Liver (tissue), 8 donors: ENCODE measurements at regions not wholly inside any gene's neighbourhood (a gene's known extent, or its start where the extent isn't known, plus 50 kb on each side); places are given as distances from the start of the nearest gene placed in this dataset.

Experiments used
- DNase-seq: peaks from one replicate; pipeline ENCODE4 v3.0.0-alpha.2; 2017; ENCODE audit warnings: low spot score
- H3K27ac ChIP-seq, 2 donors: one replicate each; pipeline ENCODE4 v1.7.0; 2013; ENCODE audit warnings: inconsistent platforms in 2 of 2, low read length in 2 of 2, control low read depth in 1 of 2, low read depth in 1 of 2, mild to moderate bottlenecking in 1 of 2
- H3K27me3 ChIP-seq, 4 donors: one replicate each; pipeline versions ENCODE4 v1.6.1 to v1.7.0; 2013; ENCODE audit warnings: low read length in 3 of 4, inconsistent platforms in 1 of 4, mild to moderate bottlenecking in 1 of 4, moderate library complexity in 1 of 4; ENCODE audit not compliant: control insufficient read depth in 4 of 4, insufficient read depth in 4 of 4
- H3K36me3 ChIP-seq, 4 donors: one replicate each; pipeline versions ENCODE4 v1.6.1 to v1.7.0; 2013; ENCODE audit warnings: low read length in 3 of 4, mild to moderate bottlenecking in 3 of 4, low read depth in 1 of 4, moderate library complexity in 1 of 4; ENCODE audit not compliant: control insufficient read depth in 4 of 4, insufficient read depth in 3 of 4
- H3K4me1 ChIP-seq, 4 donors: one replicate each; pipeline versions ENCODE4 v1.6.1 to v1.7.0; 2013; ENCODE audit warnings: low read length in 3 of 4, mild to moderate bottlenecking in 3 of 4, moderate library complexity in 1 of 4; ENCODE audit not compliant: control insufficient read depth in 4 of 4, insufficient read depth in 4 of 4
- H3K4me3 ChIP-seq, 3 donors: one replicate each; pipeline versions ENCODE4 v1.6.1 to v1.7.0; 2013; ENCODE audit warnings: low read length in 3 of 3, control low read depth in 1 of 3, low read depth in 1 of 3, mild to moderate bottlenecking in 1 of 3
- H3K9ac ChIP-seq, 2 donors: one replicate each; pipeline ENCODE4 v1.7.0; 2013; ENCODE audit warnings: low read length in 2 of 2, mild to moderate bottlenecking in 2 of 2, moderate library complexity in 2 of 2, control low read depth in 1 of 2, low read depth in 1 of 2
- H3K9me3 ChIP-seq, 4 donors: one replicate each; pipeline versions ENCODE4 v1.6.1 to v1.7.0; 2013; ENCODE audit warnings: low read length in 3 of 4; ENCODE audit not compliant: control insufficient read depth in 4 of 4
- FOXA1 ChIP-seq: IDR thresholded peaks from 2 replicates; pipeline ENCODE4 v1.6.1; 2016; ENCODE audit warnings: antibody characterized with exemption
- FOXA2 ChIP-seq: IDR thresholded peaks from 2 replicates; pipeline ENCODE4 v1.6.1; 2016; ENCODE audit warnings: antibody characterized with exemption
- GABPA ChIP-seq, 2 donors: IDR thresholded peaks in 1 of 2; conservative IDR thresholded peaks in 1 of 2; 2 replicates each; pipeline ENCODE4 v1.6.1; 2016; ENCODE audit warnings: antibody characterized with exemption in 2 of 2, mild to moderate bottlenecking in 1 of 2, moderate library complexity in 1 of 2
- HNF4A ChIP-seq, 2 donors: conservative IDR thresholded peaks; 2 replicates each; pipeline ENCODE4 v1.6.1; 2016; ENCODE audit warnings: antibody characterized with exemption in 2 of 2, mild to moderate bottlenecking in 2 of 2
- HNF4G ChIP-seq: IDR thresholded peaks from 2 replicates; pipeline ENCODE4 v1.6.1; 2016; ENCODE audit warnings: antibody characterized with exemption
- JUND ChIP-seq, 2 donors: IDR thresholded peaks; 2 replicates each; pipeline ENCODE4 v1.6.1; 2016; ENCODE audit warnings: antibody characterized with exemption in 2 of 2
- NR2F2 ChIP-seq: IDR thresholded peaks from 2 replicates; pipeline ENCODE4 v1.6.1; 2016; ENCODE audit warnings: antibody characterized with exemption
- RAD21 ChIP-seq, 2 donors: IDR thresholded peaks; 2 replicates each; pipeline ENCODE4 v1.6.1; 2016; ENCODE audit warnings: antibody characterized with exemption in 2 of 2, mild to moderate bottlenecking in 2 of 2
- RXRA ChIP-seq, 2 donors: IDR thresholded peaks; 2 replicates each; pipeline ENCODE4 v1.6.1; 2017 to 2018; ENCODE audit warnings: antibody characterized with exemption in 2 of 2, mild to moderate bottlenecking in 1 of 2
- SP1 ChIP-seq: IDR thresholded peaks from 2 replicates; pipeline ENCODE4 v1.6.1; 2018; ENCODE audit warnings: antibody characterized with exemption, mild to moderate bottlenecking
- TAF1 ChIP-seq: conservative IDR thresholded peaks from 2 replicates; pipeline ENCODE4 v1.6.1; 2016; ENCODE audit warnings: antibody characterized with exemption, mild to moderate bottlenecking
- YY1 ChIP-seq: IDR thresholded peaks from 2 replicates; pipeline ENCODE4 v1.6.1; 2016; ENCODE audit warnings: antibody characterized with exemption, mild to moderate bottlenecking
- WGBS: extraction: QIAGEN DNeasy Blood & Tissue Kit; methylation state at CpG from one replicate; pipeline ENCODE4 v1.1.7; 2013; 5-methylcytosine and 5-hydroxymethylcytosine counted together
- TF ChIP-seq, protein P1 (sequence below): IDR thresholded peaks from 2 replicates; pipeline ENCODE4 v1.6.1; 2016; ENCODE audit warnings: antibody characterized with exemption
- TF ChIP-seq, protein P2 (sequence below): IDR thresholded peaks from 2 replicates; pipeline ENCODE4 v1.6.1; 2016; ENCODE audit warnings: antibody characterized with exemption, mild to moderate bottlenecking
- TF ChIP-seq, protein P3 (sequence below): IDR thresholded peaks from 2 replicates; pipeline ENCODE4 v1.6.1; 2016; ENCODE audit warnings: antibody characterized with exemption
- TF ChIP-seq, protein P4 (sequence below): IDR thresholded peaks from 2 replicates; pipeline ENCODE4 v1.6.1; 2016; ENCODE audit warnings: antibody characterized with exemption
- TF ChIP-seq, protein P5 (sequence below): fragments of 150-350 bp; IDR thresholded peaks from 2 replicates; pipeline ENCODE4 v1.5.1; 2017; ENCODE audit warnings: improper control_type of control experiment, low read depth, low read length; ENCODE audit not compliant: missing input control
- donor health status: healthy.
- donor health status: healthy.
- donor health status: healthy.
- donor health status: healthy.
- donor health status: healthy.

DNA sequence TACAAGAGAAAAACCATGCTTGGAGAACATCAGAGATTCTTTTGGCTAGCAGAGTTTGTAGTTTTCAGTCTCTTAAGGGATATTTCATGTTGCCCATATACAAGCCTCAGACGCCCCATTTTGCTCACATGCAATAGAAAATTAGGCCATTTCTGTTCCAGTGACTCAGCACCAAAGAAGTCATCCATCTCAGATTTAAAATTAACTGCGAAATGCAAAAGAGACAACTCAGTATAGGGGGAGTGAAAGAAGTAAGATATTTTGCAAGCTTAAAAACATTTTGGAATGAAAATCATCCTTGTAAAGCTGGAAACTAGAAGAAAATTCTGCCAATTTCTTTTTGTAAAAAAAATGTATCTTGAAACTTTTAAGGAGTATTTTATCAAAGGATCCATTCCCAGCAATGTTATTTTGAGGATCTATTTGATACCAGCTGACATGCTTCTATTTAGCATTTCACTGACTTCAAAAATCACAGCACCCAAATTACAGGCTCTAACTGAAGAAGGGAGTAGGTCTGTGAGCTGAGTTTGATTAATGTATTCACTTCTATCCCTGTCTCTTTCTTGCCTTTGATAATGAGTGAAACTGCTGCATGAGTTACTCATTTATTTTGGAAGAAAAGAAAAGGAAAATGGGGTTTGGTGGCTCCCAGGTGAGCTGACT lies 223.7 kb upstream of the SULF2 start:
- Histone ChIP-seq H3K27ac (no peak overlapping the region), H3K9me3 (peaks cover 4 to 14% (median 7%) of the 10 kb centered on the region in 4 donors), H3K4me1 (no peaks in the 10 kb centered on the region), H3K4me3 (no peak overlapping the region), H3K9ac (no peak overlapping the region), H3K27me3 (no peaks in the 10 kb centered on the region), H3K36me3 (no peaks in the 10 kb centered on the region)
- DNase-seq: no peak
- 67% methylated on average over 2 of the region's 2 CpGs for WGBS
- TF ChIP-seq, protein P1, sequence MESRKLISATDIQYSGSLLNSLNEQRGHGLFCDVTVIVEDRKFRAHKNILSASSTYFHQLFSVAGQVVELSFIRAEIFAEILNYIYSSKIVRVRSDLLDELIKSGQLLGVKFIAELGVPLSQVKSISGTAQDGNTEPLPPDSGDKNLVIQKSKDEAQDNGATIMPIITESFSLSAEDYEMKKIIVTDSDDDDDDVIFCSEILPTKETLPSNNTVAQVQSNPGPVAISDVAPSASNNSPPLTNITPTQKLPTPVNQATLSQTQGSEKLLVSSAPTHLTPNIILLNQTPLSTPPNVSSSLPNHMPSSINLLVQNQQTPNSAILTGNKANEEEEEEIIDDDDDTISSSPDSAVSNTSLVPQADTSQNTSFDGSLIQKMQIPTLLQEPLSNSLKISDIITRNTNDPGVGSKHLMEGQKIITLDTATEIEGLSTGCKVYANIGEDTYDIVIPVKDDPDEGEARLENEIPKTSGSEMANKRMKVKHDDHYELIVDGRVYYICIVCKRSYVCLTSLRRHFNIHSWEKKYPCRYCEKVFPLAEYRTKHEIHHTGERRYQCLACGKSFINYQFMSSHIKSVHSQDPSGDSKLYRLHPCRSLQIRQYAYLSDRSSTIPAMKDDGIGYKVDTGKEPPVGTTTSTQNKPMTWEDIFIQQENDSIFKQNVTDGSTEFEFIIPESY: no peak
- TF ChIP-seq RXRA (IDR thresholded peaks at IDR 0.05) (no peak), HNF4G (no peak), FOXA1 (no peak), HNF4A (conservative IDR thresholded peaks at IDR 0.05) (no peak), JUND (IDR thresholded peaks at IDR 0.05) (no peak), SP1 (no peak), GABPA (IDR thresholded peaks at IDR 0.05 in 1 of 2, conservative IDR thresholded peaks at IDR 0.05 in 1 of 2) (no peak), YY1 (no peak), TAF1 (no peak), RAD21 (IDR thresholded peaks at IDR 0.05) (no peak), NR2F2 (no peak)
- TF ChIP-seq, protein P2, sequence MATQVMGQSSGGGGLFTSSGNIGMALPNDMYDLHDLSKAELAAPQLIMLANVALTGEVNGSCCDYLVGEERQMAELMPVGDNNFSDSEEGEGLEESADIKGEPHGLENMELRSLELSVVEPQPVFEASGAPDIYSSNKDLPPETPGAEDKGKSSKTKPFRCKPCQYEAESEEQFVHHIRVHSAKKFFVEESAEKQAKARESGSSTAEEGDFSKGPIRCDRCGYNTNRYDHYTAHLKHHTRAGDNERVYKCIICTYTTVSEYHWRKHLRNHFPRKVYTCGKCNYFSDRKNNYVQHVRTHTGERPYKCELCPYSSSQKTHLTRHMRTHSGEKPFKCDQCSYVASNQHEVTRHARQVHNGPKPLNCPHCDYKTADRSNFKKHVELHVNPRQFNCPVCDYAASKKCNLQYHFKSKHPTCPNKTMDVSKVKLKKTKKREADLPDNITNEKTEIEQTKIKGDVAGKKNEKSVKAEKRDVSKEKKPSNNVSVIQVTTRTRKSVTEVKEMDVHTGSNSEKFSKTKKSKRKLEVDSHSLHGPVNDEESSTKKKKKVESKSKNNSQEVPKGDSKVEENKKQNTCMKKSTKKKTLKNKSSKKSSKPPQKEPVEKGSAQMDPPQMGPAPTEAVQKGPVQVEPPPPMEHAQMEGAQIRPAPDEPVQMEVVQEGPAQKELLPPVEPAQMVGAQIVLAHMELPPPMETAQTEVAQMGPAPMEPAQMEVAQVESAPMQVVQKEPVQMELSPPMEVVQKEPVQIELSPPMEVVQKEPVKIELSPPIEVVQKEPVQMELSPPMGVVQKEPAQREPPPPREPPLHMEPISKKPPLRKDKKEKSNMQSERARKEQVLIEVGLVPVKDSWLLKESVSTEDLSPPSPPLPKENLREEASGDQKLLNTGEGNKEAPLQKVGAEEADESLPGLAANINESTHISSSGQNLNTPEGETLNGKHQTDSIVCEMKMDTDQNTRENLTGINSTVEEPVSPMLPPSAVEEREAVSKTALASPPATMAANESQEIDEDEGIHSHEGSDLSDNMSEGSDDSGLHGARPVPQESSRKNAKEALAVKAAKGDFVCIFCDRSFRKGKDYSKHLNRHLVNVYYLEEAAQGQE: no peak
- TF ChIP-seq, protein P3, sequence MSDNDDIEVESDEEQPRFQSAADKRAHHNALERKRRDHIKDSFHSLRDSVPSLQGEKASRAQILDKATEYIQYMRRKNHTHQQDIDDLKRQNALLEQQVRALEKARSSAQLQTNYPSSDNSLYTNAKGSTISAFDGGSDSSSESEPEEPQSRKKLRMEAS: no peak
- TF ChIP-seq, protein P4, sequence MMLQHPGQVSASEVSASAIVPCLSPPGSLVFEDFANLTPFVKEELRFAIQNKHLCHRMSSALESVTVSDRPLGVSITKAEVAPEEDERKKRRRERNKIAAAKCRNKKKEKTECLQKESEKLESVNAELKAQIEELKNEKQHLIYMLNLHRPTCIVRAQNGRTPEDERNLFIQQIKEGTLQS: no peak

DNA sequence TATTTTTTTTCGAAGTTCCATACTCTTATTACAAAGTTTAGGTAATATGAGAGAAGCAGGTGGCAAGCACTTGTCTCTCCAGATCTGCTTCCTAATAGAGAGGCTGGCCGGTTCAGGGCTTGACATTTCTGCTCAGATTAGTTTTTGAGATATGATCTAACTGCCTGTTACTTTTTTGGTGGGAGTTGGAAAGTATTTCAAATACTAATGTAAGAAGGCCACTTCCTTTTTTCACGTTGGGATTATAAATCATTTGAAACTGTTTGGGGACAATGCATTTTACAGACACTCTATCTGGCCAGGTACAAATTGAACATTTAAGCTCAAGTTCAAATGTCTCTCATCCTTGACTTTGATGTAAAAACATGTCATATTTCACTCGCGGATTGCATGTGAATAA lies 222.1 kb upstream of the SULF2 start:
- 72% methylated on average over 5 of the region's 5 CpGs for WGBS
- Histone ChIP-seq H3K4me3 (no peak overlapping the region), H3K9ac (no peak overlapping the region), H3K36me3 (no peaks in the 10 kb centered on the region), H3K4me1 (no peaks in the 10 kb centered on the region), H3K9me3 (peaks cover 4 to 12% (median 4%) of the 10 kb centered on the region in 4 donors), H3K27ac (no peak overlapping the region), H3K27me3 (peaks cover 0 to 2% (median 0%) of the 10 kb centered on the region in 4 donors)
- no peak for DNase-seq
- TF ChIP-seq, protein P1: no peak
- TF ChIP-seq, protein P4: no peak
- TF ChIP-seq HNF4G (no peak), HNF4A (conservative IDR thresholded peaks at IDR 0.05) (no peak), TAF1 (no peak), GABPA (IDR thresholded peaks at IDR 0.05 in 1 of 2, conservative IDR thresholded peaks at IDR 0.05 in 1 of 2) (no peak), JUND (IDR thresholded peaks at IDR 0.05) (no peak), FOXA2 (no peak), RAD21 (IDR thresholded peaks at IDR 0.05) (no peak), FOXA1 (no peak), NR2F2 (no peak)
- TF ChIP-seq, protein P2: no peak
- TF ChIP-seq, protein P5, sequence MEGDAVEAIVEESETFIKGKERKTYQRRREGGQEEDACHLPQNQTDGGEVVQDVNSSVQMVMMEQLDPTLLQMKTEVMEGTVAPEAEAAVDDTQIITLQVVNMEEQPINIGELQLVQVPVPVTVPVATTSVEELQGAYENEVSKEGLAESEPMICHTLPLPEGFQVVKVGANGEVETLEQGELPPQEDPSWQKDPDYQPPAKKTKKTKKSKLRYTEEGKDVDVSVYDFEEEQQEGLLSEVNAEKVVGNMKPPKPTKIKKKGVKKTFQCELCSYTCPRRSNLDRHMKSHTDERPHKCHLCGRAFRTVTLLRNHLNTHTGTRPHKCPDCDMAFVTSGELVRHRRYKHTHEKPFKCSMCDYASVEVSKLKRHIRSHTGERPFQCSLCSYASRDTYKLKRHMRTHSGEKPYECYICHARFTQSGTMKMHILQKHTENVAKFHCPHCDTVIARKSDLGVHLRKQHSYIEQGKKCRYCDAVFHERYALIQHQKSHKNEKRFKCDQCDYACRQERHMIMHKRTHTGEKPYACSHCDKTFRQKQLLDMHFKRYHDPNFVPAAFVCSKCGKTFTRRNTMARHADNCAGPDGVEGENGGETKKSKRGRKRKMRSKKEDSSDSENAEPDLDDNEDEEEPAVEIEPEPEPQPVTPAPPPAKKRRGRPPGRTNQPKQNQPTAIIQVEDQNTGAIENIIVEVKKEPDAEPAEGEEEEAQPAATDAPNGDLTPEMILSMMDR: no peak
